Mesendoderm (in vitro differentiated cells): ENCODE measurements at regions not wholly inside any gene's neighbourhood (a gene's known extent, or its start where the extent isn't known, plus 50 kb on each side); places are given as distances from the start of the nearest gene placed in this dataset.

Source experiments
- DNase-seq: peaks from one replicate; pipeline ENCODE4 v3.0.0; 2013
- H2AK5ac ChIP-seq: 2 replicates; pipeline ENCODE4 v1.6.1; 2013; ENCODE audit warnings: low read length, inconsistent platforms
- H2BK120ac ChIP-seq: 2 replicates; pipeline ENCODE4 v1.6.1; 2013; ENCODE audit warnings: low read depth, mild to moderate bottlenecking, low read length, moderate library complexity, mixed read lengths
- H2BK15ac ChIP-seq: replicated peaks from 2 replicates; pipeline ENCODE4 v1.6.1; 2013; ENCODE audit warnings: low read depth, mild to moderate bottlenecking, moderate library complexity
- H2BK5ac ChIP-seq: 2 replicates; pipeline ENCODE4 v1.6.1; 2013; ENCODE audit warnings: low read length, inconsistent platforms
- H3K18ac ChIP-seq: 2 replicates; pipeline ENCODE4 v1.6.1; 2013; ENCODE audit warnings: mild to moderate bottlenecking, low read length, mixed read lengths
- H3K23ac ChIP-seq: one replicate; pipeline ENCODE4 v1.6.1; 2013; ENCODE audit warnings: low read length
- H3K27ac ChIP-seq: 2 replicates; pipeline ENCODE4 v1.5.1; 2013; ENCODE audit warnings: low read depth, mild to moderate bottlenecking, inconsistent platforms, low read length, moderate library complexity
- H3K27me3 ChIP-seq: 2 replicates; pipeline ENCODE4 v1.6.1; 2013; ENCODE audit warnings: low read length, control low read depth, mild to moderate bottlenecking, inconsistent platforms; ENCODE audit not compliant: insufficient read depth, poor library complexity
- H3K36me3 ChIP-seq: 2 replicates; pipeline ENCODE4 v1.6.1; 2013; ENCODE audit warnings: low read length, inconsistent platforms; ENCODE audit not compliant: control insufficient read depth, insufficient read depth
- H3K4ac ChIP-seq: one replicate; pipeline ENCODE4 v1.6.1; 2013; ENCODE audit warnings: low read depth, mild to moderate bottlenecking, low read length, moderate library complexity
- H3K4me1 ChIP-seq: 2 replicates; pipeline ENCODE4 v1.6.1; 2013; ENCODE audit warnings: low read depth, low read length, inconsistent platforms; ENCODE audit not compliant: control insufficient read depth
- H3K4me2 ChIP-seq: 2 replicates; pipeline ENCODE4 v1.6.1; 2013; ENCODE audit warnings: low read length
- H3K4me3 ChIP-seq: 2 replicates; pipeline ENCODE4 v1.5.1; 2013; ENCODE audit warnings: mild to moderate bottlenecking, low read length
- H3K56ac ChIP-seq: one replicate; pipeline ENCODE4 v1.6.1; 2013; ENCODE audit warnings: low read length
- H3K79me1 ChIP-seq: 2 replicates; pipeline ENCODE4 v1.6.1; 2013; ENCODE audit warnings: low read length, inconsistent platforms
- H3K79me2 ChIP-seq: 2 replicates; pipeline ENCODE4 v1.6.1; 2013; ENCODE audit warnings: mild to moderate bottlenecking, low read length; ENCODE audit not compliant: control insufficient read depth, insufficient read depth
- H3K9ac ChIP-seq: 2 replicates; pipeline ENCODE4 v1.6.1; 2013; ENCODE audit warnings: low read length, inconsistent platforms
- H4K5ac ChIP-seq: one replicate; pipeline ENCODE4 v1.6.1; 2013; ENCODE audit warnings: low read length
- H4K8ac ChIP-seq: one replicate; pipeline ENCODE4 v1.6.1; 2013; ENCODE audit warnings: low read depth, mild to moderate bottlenecking, control low read depth, low read length, moderate library complexity
- WGBS: extraction: QIAGEN DNeasy Blood & Tissue Kit; methylation state at CpG from one replicate; pipeline ENCODE4 v1.1.7; 2013; ENCODE audit warnings: low lambda C conversion rate, missing lambda C conversion rate; ENCODE audit not compliant: insufficient coverage; ENCODE audit errors: extremely low coverage; 5-methylcytosine and 5-hydroxymethylcytosine counted together

- WGBS = no CpG with 5 or more reads among the region's 19 CpGs
- Histone ChIP-seq H2BK120ac (no peak overlapping the region), H3K23ac (no peak overlapping the region), H3K4me1 (no peaks in the 10 kb centered on the region), H3K27ac (no peak overlapping the region), H3K4me3 (no peak overlapping the region), H4K5ac (no peak overlapping the region), H4K8ac (no peak overlapping the region), H3K79me1 (no peaks in the 10 kb centered on the region), H3K56ac (no peak overlapping the region), H3K79me2 (no peaks in the 10 kb centered on the region), H3K9ac (no peak overlapping the region), H3K27me3 (no peaks in the 10 kb centered on the region), H2BK15ac (no peak overlapping the region), H3K4me2 (no peak overlapping the region), H3K18ac (no peak overlapping the region), H3K4ac (no peak overlapping the region), H3K36me3 (no peaks in the 10 kb centered on the region), H2AK5ac (no peak overlapping the region), H2BK5ac (no peak overlapping the region)
- DNase-seq = peak; percentile 64
These were observed 483.8 kb downstream of the GALR1 start for GRCh38 chr18:77733292-77733903.

- Histone ChIP-seq H3K27ac (no peak overlapping the region), H3K79me1 (no peaks in the 10 kb centered on the region)
These were observed 487.2 kb downstream of the GALR1 start for GRCh38 chr18:77736842-77737241.

GRCh38 chr18:77737405-77737804 lies 487.8 kb downstream of the GALR1 start:
- Histone ChIP-seq H3K4ac (no peak overlapping the region), H3K4me1 (no peaks in the 10 kb centered on the region), H3K9ac (no peak overlapping the region), H4K8ac (no peak overlapping the region), H3K4me3 (no peak overlapping the region), H2AK5ac (no peak overlapping the region), H3K36me3 (no peaks in the 10 kb centered on the region), H2BK15ac (no peak overlapping the region), H3K27me3 (no peaks in the 10 kb centered on the region), H3K79me2 (no peaks in the 10 kb centered on the region), H3K4me2 (no peak overlapping the region), H3K56ac (no peak overlapping the region), H3K27ac (no peak overlapping the region), H3K23ac (no peak overlapping the region), H2BK120ac (no peak overlapping the region), H3K18ac (no peak overlapping the region), H2BK5ac (no peak overlapping the region), H3K79me1 (no peaks in the 10 kb centered on the region), H4K5ac (no peak overlapping the region)
- no CpG with 5 or more reads among the region's 7 CpGs for WGBS
- DNase-seq = no peak

More at GRCh38 chr18:77736842-77737241, 487.2 kb downstream of the GALR1 start:
- H2BK120ac ChIP-seq = no peak overlapping the region
- no peak overlapping the region for H3K4ac ChIP-seq
- no peak overlapping the region for H3K23ac ChIP-seq
- no peaks in the 10 kb centered on the region for H3K27me3 ChIP-seq
- no peak overlapping the region for H2BK15ac ChIP-seq
- H3K4me2 ChIP-seq = no peak overlapping the region
- H3K79me2 ChIP-seq = no peaks in the 10 kb centered on the region
- H3K18ac ChIP-seq = no peak overlapping the region
- H3K9ac ChIP-seq = no peak overlapping the region
- no peak overlapping the region for H4K5ac ChIP-seq
- H2AK5ac ChIP-seq = no peak overlapping the region
- H3K4me1 ChIP-seq = no peaks in the 10 kb centered on the region
- WGBS = no CpG with 5 or more reads among the region's 4 CpGs
- no peak overlapping the region for H3K4me3 ChIP-seq
- no peaks in the 10 kb centered on the region for H3K36me3 ChIP-seq
- H3K56ac ChIP-seq = no peak overlapping the region
- H2BK5ac ChIP-seq = no peak overlapping the region
- no peak overlapping the region for H4K8ac ChIP-seq
- no peak for DNase-seq

GRCh38 chr18:77749089-77749488 lies 499.4 kb downstream of the GALR1 start:
- no peak overlapping the region for H4K5ac ChIP-seq

DNA sequence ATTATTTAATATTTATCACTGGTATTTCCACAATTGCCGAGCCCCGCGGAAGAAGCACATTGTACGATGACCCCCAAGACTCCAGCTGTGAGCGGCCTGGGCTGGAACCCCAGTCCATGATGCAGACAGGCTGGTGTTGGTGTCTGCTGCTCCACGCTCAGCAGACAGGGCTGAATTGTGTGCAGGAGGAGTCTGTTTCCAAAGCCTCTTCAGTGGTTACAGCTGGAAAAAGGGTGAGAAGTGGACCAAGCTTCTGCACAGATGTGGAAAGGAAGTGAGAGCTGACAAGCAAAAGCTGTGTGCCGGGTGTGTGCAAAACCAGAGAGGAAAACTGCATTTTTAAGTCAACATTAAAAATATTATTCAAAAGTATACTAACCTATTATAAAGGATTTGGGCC lies 500.4 kb downstream of the GALR1 start:
- no peak overlapping the region for H2BK120ac ChIP-seq
- no CpG with 5 or more reads among the region's 7 CpGs for whole genome bisulfite sequencing

More at GRCh38 chr18:77749089-77749488, 499.4 kb downstream of the GALR1 start:
- H3K4ac ChIP-seq = no peak overlapping the region
- DNase-seq = peak; percentile 34
- H3K4me1 ChIP-seq = peaks cover 3% of the 10 kb centered on the region
- no peak overlapping the region for H3K23ac ChIP-seq
- no peak overlapping the region for H3K27ac ChIP-seq
- no peak overlapping the region for H3K18ac ChIP-seq
- no peak overlapping the region for H3K4me3 ChIP-seq
- no peak overlapping the region for H2BK15ac ChIP-seq
- no peak overlapping the region for H3K4me2 ChIP-seq
- no peak overlapping the region for H2AK5ac ChIP-seq
- no peak overlapping the region for H4K8ac ChIP-seq
- H3K36me3 ChIP-seq = no peaks in the 10 kb centered on the region
- no peaks in the 10 kb centered on the region for H3K79me1 ChIP-seq
- H2BK5ac ChIP-seq = no peak overlapping the region
- no peaks in the 10 kb centered on the region for H3K27me3 ChIP-seq
- no peak overlapping the region for H3K56ac ChIP-seq
- WGBS = no CpG with 5 or more reads among the region's 6 CpGs
- H3K79me2 ChIP-seq = no peaks in the 10 kb centered on the region
- H2BK120ac ChIP-seq = no peak overlapping the region
- no peak overlapping the region for H3K9ac ChIP-seq

DNA sequence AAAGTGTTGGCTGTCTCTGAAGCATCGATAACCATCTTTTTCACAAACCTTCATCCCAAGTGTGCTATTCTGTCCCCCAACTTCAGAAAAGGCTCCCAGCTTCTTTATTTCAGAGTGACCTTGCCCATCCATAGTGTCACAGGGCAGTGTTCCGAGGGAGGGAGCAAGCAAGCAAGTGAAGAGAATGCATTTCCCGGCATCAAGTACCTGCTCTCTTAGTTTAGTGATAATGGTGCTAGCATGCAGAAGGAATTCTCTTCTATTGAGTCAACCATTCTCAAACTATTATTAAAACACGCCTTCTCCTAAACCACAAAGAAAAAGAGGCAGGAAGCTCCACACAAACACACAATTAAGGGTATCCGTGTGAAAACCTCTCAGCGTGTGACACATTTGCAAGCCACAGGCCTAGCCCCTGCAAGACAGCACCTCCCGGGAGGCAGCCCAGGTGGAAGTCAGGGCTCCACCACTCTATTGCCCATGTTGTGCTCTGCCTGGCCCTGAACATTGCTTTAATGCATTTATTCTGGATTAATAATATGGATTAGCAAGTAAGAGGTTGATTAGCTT lies 504.9 kb downstream of the GALR1 start:
- WGBS = no CpG with 5 or more reads among the region's 7 CpGs
- no peaks in the 10 kb centered on the region for H3K79me1 ChIP-seq
- peaks cover 6% of the 10 kb centered on the region for H3K4me1 ChIP-seq
- no peaks in the 10 kb centered on the region for H3K27me3 ChIP-seq
- no peak overlapping the region for H3K23ac ChIP-seq
- H3K79me2 ChIP-seq = no peaks in the 10 kb centered on the region
- no peak overlapping the region for H3K4me2 ChIP-seq
- H4K8ac ChIP-seq = no peak overlapping the region
- H3K27ac ChIP-seq = no peak overlapping the region
- no peak overlapping the region for H3K9ac ChIP-seq
- no peak overlapping the region for H3K4ac ChIP-seq
- no peak overlapping the region for H2BK5ac ChIP-seq
- DNase-seq = peak; percentile 65
- H3K36me3 ChIP-seq = no peaks in the 10 kb centered on the region
- H2BK120ac ChIP-seq = no peak overlapping the region
- no peak overlapping the region for H2BK15ac ChIP-seq
- no peak overlapping the region for H2AK5ac ChIP-seq
- no peak overlapping the region for H3K56ac ChIP-seq
- H4K5ac ChIP-seq = no peak overlapping the region
- no peak overlapping the region for H3K18ac ChIP-seq
- H3K4me3 ChIP-seq = no peak overlapping the region

More for the DNA sequence above, 500.4 kb downstream of the GALR1 start:
- Histone ChIP-seq H3K36me3 (no peaks in the 10 kb centered on the region), H3K4ac (no peak overlapping the region), H4K8ac (no peak overlapping the region), H2AK5ac (no peak overlapping the region), H3K18ac (no peak overlapping the region), H3K56ac (no peak overlapping the region), H4K5ac (no peak overlapping the region), H3K79me2 (no peaks in the 10 kb centered on the region), H3K4me3 (no peak overlapping the region), H3K79me1 (no peaks in the 10 kb centered on the region), H3K9ac (no peak overlapping the region), H3K27me3 (no peaks in the 10 kb centered on the region), H3K23ac (no peak overlapping the region), H2BK5ac (no peak overlapping the region), H2BK15ac (no peak overlapping the region), H3K27ac (no peak overlapping the region), H3K4me2 (no peak overlapping the region), H3K4me1 (peaks cover 3% of the 10 kb centered on the region)
- no peak for DNase-seq
